ENCODE measurements at regions not wholly inside any gene's neighbourhood (a gene's known extent, or its start where the extent isn't known, plus 50 kb on each side); places are given as distances from the start of the nearest gene placed in this dataset.

DNA sequence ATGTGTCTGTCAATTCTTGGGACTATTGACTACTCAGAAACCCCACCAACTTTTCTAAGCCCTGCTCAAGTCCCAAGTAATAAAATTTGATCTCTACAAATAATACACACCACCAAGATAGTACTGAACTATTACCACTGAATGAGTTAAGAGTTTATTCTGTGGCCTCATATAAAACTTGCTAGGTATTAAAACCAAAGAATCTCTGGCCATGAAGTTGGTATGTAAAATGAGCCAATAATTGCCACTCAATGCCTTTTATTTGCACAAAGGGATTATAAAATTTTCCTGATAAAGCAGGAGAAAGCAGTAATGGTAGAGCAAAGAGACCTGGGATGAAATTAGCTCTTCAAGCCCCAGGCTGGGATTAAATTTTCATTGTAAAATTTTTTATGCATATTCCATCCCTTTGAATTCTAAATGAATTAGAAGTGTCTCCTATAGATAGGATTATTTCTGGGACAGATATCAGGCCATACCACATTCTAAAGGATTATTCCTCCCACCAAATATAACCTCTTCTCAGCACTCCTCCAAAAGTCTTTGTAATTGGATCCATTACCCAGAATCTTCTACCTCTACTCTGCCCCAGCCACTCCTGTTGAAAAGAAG lies 450.5 kb upstream of the ACVR2A start:
- TF ChIP-seq, protein P1, sequence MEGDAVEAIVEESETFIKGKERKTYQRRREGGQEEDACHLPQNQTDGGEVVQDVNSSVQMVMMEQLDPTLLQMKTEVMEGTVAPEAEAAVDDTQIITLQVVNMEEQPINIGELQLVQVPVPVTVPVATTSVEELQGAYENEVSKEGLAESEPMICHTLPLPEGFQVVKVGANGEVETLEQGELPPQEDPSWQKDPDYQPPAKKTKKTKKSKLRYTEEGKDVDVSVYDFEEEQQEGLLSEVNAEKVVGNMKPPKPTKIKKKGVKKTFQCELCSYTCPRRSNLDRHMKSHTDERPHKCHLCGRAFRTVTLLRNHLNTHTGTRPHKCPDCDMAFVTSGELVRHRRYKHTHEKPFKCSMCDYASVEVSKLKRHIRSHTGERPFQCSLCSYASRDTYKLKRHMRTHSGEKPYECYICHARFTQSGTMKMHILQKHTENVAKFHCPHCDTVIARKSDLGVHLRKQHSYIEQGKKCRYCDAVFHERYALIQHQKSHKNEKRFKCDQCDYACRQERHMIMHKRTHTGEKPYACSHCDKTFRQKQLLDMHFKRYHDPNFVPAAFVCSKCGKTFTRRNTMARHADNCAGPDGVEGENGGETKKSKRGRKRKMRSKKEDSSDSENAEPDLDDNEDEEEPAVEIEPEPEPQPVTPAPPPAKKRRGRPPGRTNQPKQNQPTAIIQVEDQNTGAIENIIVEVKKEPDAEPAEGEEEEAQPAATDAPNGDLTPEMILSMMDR (conservative IDR thresholded peaks at IDR 0.05; ENCODE audit: low read depth, low read length) = no peak
- DNase-seq (ENCODE audit: low read depth) = no peak
- no peak overlapping the region for H3K4me3 ChIP-seq (ENCODE audit: low read length)

DNA sequence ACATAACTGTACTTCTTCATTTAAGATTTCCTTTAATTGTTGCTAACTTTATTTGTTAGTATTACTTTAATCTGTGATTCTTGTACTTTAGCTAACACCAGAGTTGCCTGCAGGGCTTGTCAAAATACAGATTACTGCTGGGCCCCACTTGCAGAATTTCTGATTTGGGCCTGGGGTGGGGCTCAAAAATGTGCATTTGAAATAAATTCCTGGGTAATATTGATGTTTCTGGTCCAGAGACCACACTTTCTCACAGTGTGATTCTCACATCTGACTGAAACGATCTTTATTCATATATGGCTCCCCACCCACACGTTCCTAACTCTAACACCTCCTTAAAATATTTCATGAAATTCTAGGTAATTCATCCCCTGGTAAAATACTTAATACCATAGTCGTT lies 452.6 kb upstream of the ACVR2A start:
- no peak for DNase-seq (ENCODE audit: low read depth)
- TF ChIP-seq, protein P1 (conservative IDR thresholded peaks at IDR 0.05; ENCODE audit: low read depth, low read length) = no peak
- no peak overlapping the region for H3K4me3 ChIP-seq (ENCODE audit: low read length)

DNA sequence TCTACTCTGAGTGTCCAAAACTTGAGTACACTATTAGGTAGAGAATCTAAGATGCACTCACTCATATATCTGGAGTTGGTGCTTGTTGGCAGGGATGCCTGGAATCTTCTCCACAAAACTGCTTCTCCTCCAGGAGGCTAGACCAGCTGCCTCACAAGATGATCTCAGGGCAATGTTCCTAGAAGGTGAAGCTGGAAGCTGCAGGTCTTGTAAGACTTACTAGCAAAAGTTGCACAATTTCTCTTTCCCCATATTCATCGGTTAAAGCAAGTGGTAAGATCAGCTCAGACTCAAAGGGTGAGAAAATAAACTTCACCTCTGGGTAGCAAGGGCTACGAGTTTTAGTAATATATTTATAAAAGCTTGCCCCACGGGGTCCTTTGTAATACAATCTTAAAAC lies 454.4 kb upstream of the ACVR2A start:
- TF ChIP-seq, protein P1 (conservative IDR thresholded peaks at IDR 0.05; ENCODE audit: low read depth, low read length) = no peak
- no peak overlapping the region for H3K4me3 ChIP-seq (ENCODE audit: low read length)
- no peak for DNase-seq (ENCODE audit: low read depth)

DNA sequence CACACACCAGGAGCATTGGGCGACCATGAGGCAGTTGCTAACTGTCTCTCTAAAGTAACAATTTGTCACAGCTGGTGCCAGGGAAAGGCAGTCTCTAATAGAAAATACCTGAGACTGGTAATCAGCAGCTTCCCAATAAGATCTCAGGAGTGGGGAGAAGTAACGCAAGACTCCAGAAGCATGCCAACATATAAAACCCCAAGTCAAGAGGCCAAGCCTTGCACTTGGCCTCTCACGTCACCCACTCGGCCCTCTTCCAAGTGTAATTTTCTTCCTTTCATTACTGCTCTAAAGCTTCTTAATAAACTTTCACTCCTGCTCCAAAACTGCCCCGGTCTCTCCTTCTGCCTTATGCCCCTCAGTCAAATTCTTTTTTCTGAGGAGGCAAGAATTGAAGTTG lies 455.6 kb upstream of the ACVR2A start:
- DNase-seq (ENCODE audit: low read depth) = no peak
- H3K4me3 ChIP-seq (ENCODE audit: low read length) = no peak overlapping the region
- TF ChIP-seq, protein P1 (conservative IDR thresholded peaks at IDR 0.05; ENCODE audit: low read depth, low read length) = no peak

DNA sequence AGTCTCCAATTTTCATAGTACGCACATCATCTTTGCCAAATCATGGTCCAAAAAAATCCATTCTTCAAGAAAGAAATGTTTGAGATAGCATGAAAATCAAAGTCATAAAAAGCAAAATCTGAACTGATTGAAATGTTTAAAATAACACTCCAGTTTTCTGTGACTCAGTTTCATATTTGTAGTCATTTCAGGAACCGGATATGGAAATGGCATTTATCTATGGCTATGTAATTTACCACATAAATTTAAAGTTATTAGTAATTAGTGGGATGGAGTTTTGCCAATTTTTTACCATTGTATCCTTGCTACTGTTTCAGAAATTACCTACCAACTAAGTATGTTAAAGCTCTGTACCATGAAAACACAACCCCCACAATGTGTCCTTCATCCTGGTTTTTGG lies 456.6 kb upstream of the ACVR2A start:
- no peak for DNase-seq (ENCODE audit: low read depth)
- H3K4me3 ChIP-seq (ENCODE audit: low read length) = no peak overlapping the region
- TF ChIP-seq, protein P1 (conservative IDR thresholded peaks at IDR 0.05; ENCODE audit: low read depth, low read length) = no peak

DNA sequence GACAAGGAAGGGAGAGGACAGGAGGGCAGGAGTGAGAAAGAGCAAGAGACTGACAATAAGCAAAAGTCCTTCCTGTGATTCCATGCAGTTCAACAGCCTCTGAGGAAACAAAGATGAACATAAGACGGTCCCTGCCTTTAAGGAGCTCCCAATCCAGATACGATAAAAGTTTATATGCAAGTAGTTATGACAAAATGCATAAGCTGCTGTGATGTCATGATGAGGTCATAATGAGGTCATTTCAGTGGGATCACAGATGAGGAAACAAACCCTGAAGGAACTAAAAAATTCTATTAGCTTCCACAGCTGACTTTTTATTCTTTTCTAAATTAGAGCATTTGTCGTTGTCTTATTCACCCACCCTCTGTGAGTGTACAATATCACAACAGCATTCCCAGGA lies 458.5 kb upstream of the ACVR2A start:
- no peak overlapping the region for H3K4me3 ChIP-seq (ENCODE audit: low read length)
- TF ChIP-seq, protein P1 (conservative IDR thresholded peaks at IDR 0.05; ENCODE audit: low read depth, low read length) = no peak
- no peak for DNase-seq (ENCODE audit: low read depth)

DNA sequence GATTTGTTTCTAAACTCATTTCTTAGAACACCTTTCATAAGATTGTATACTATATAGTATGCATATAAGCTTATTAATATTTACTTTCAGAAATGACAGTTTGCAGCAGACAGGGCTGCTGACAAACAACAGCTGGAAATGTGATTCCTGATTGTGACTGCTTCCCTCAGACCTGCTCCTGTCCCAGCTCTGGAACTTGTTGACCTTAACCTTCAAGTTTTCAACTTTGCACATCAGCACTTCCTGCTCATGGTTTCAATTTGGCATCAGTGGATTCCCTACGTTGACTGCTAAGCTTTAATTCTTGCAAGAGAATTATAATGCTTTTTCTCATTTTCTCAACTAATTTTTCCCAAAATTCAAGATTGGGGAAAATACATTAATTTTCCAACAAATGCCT lies 459.2 kb upstream of the ACVR2A start:
- no peak overlapping the region for H3K4me3 ChIP-seq (ENCODE audit: low read length)
- no peak for DNase-seq (ENCODE audit: low read depth)
- TF ChIP-seq, protein P1 (conservative IDR thresholded peaks at IDR 0.05; ENCODE audit: low read depth, low read length) = no peak
